A673 (cell line): ENCODE measurements at regions not wholly inside any gene's neighbourhood (a gene's known extent, or its start where the extent isn't known, plus 50 kb on each side); places are given as distances from the start of the nearest gene placed in this dataset.

Experiments used
- BruUV-seq: library from RNA; stranded (reverse); fragments of 400-500 nt; replicated peaks from 2 replicates; lab custom pipeline; 2021; lab: Mats Ljungman, UMichigan
- CTCF ChIA-PET: fragments of 300-600 bp; sonication (Branson Sonifier 250); formaldehyde crosslinking; loops from one replicate; lab custom pipeline; 2022; ENCODE audit warnings: antibody characterized with exemption; lab: Charles Lee
- POLR2A ChIA-PET: fragments of 300-600 bp; sonication (Branson Sonifier 250); formaldehyde crosslinking; loops from one replicate; lab custom pipeline; 2022; ENCODE audit warnings: antibody characterized with exemption; ENCODE audit not compliant: low non-redundant PET; lab: Charles Lee
- DNase-seq: peaks from one replicate; pipeline ENCODE4 v3.0.0-alpha.2; 2015; ENCODE audit warnings: low spot score
- H3K27ac ChIP-seq: fragments of 200-600 bp; sonication (generic); 2 replicates; pipeline ENCODE4 v1.5.1; 2016; ENCODE audit warnings: mixed run types, low read depth, mild to moderate bottlenecking, mixed read lengths, antibody characterized with exemption, low read length; ENCODE audit not compliant: poor library complexity, severe bottlenecking
- H3K27me3 ChIP-seq: fragments of 200-600 bp; sonication (generic); replicated peaks from 2 replicates; pipeline ENCODE4 v1.6.1; 2017; ENCODE audit warnings: mixed run types, low read depth, mild to moderate bottlenecking, mixed read lengths, antibody characterized with exemption, low read length; ENCODE audit not compliant: insufficient read depth, poor library complexity
- H3K36me3 ChIP-seq: fragments of 200-600 bp; sonication (generic); 2 replicates; pipeline ENCODE4 v1.6.1; 2016; ENCODE audit warnings: mixed run types, mild to moderate bottlenecking, mixed read lengths, antibody characterized with exemption, low read length; ENCODE audit not compliant: insufficient read depth, poor library complexity, severe bottlenecking
- H3K4me1 ChIP-seq: fragments of 200-600 bp; sonication (generic); 2 replicates; pipeline ENCODE4 v1.6.1; 2017; ENCODE audit warnings: mixed run types, mild to moderate bottlenecking, mixed read lengths, antibody characterized with exemption, low read length; ENCODE audit not compliant: insufficient read depth, poor library complexity, severe bottlenecking
- H3K4me3 ChIP-seq: fragments of 200-600 bp; sonication (generic); 2 replicates; pipeline ENCODE4 v1.5.1; 2016; ENCODE audit warnings: low read depth, mixed run types, mild to moderate bottlenecking, mixed read lengths, low read length; ENCODE audit not compliant: poor library complexity, severe bottlenecking
- H3K9me3 ChIP-seq: fragments of 200-600 bp; sonication (generic); 2 replicates; pipeline ENCODE4 v1.6.1; 2016; ENCODE audit warnings: mixed run types, low read depth, mild to moderate bottlenecking, mixed read lengths, antibody characterized with exemption, low read length; ENCODE audit not compliant: poor library complexity, severe bottlenecking
- CTCF ChIP-seq: fragments of 300-800, 200-600 bp; sonication (generic); conservative IDR thresholded peaks from 2 replicates; pipeline ENCODE4 v1.5.1; 2017; ENCODE audit warnings: low read depth, mild to moderate bottlenecking, antibody characterized with exemption, low read length, moderate library complexity, mixed read lengths
- EZH2 ChIP-seq: fragments of 200-600 bp; sonication (generic); IDR thresholded peaks from 2 replicates; pipeline ENCODE4 v1.6.1; 2017; ENCODE audit warnings: borderline replicate concordance, low read depth, mild to moderate bottlenecking, mixed read lengths, antibody characterized with exemption, low read length; ENCODE audit not compliant: poor library complexity, severe bottlenecking
- intact Hi-C: fragments of 100-400 bp; cut with micrococcal nuclease; formaldehyde crosslinking; loops from one replicate; pipeline ENCODE4 v1.10.0; 2022; ENCODE audit not compliant: unreplicated experiment

DNA sequence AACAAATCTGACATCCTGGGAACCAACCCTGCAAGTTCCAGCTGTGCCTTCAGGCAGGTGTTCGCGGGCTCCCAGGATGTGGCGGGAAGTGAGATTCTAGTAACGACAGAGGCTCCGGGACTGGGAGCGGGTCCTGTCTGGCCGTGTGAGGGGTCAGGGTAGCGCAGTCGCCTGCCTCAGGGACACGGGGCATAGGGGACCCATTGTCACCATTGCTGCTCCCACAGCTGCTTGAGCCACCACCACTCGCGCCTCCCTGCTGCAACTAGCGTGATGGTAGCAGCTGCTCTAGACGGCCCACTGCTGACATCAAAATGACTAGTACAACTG lies 468.5 kb downstream of the CDH9 start:
- intact Hi-C loops: no loop called here
- H3K36me3 ChIP-seq: no peaks in the 10 kb centered on the region
- no TSS peak for BruUV-seq
- ChIA-PET POLR2A (no interaction called here), CTCF (no interaction called here)
- no peak for DNase-seq
- H3K9me3 ChIP-seq: peaks cover 3% of the 10 kb centered on the region
- H3K4me1 ChIP-seq: no peaks in the 10 kb centered on the region
- H3K27me3 ChIP-seq: no peaks in the 10 kb centered on the region
- H3K4me3 ChIP-seq: no peak overlapping the region
- no peak overlapping the region for H3K27ac ChIP-seq
- TF ChIP-seq CTCF (no peak), EZH2 (no peak)

DNA sequence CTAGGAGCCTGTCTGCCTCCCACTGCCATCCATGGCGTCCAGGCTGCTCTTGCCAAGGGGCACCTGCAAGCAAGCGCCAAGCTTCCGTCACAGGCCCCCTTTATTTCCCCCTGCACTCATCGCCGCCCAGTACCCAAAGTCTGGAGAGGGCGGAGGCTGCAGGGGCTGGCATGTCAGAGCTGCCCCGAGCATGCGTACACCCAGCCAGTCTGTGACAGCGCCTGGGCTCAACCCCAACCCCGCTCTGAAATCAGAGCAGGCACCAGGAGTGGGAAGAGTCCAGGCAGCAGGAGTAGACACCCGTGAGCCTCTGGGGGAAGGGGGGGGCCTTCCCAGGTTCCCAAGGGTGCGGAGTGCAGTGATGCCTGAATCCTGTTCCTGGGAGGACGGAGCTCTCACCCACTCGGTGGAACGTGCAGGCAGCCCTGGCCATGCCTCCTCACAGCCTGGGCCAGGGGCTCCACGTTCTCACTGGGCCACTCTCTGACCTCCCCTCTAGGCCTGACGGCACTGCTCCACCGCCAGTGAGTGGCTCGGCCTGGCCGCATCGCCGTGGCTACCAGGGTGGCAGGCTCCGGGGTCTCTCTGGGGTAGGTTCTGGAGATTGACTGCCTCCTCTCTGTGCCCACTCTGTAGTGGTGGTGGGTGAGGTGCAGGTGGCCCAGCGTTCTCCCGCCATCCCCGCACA lies 469.0 kb downstream of the CDH9 start:
- ChIA-PET CTCF (no interaction called here), POLR2A (no interaction called here)
- Histone ChIP-seq H3K4me3 (no peak overlapping the region), H3K9me3 (peaks cover 3% of the 10 kb centered on the region), H3K4me1 (no peaks in the 10 kb centered on the region), H3K27ac (no peak overlapping the region), H3K27me3 (no peaks in the 10 kb centered on the region), H3K36me3 (no peaks in the 10 kb centered on the region)
- no peak for TF ChIP-seq EZH2
- DNase-seq: no peak
- intact Hi-C loops: no loop called here
- no TSS peak for BruUV-seq

- ChIA-PET CTCF (no interaction called here), POLR2A (no interaction called here)
- H3K9me3 ChIP-seq: peaks cover 3% of the 10 kb centered on the region
- H3K27ac ChIP-seq: no peak overlapping the region
- no peak for DNase-seq
- TF ChIP-seq CTCF: no peak
- no peak for TF ChIP-seq EZH2
- intact Hi-C loops: no loop called here
- no peaks in the 10 kb centered on the region for H3K36me3 ChIP-seq
- no peaks in the 10 kb centered on the region for H3K4me1 ChIP-seq
- BruUV-seq: no TSS peak
- no peaks in the 10 kb centered on the region for H3K27me3 ChIP-seq
- H3K4me3 ChIP-seq: no peak overlapping the region
These were observed 470.1 kb downstream of the CDH9 start for GRCh38 chr5:26568316-26568715.

DNA sequence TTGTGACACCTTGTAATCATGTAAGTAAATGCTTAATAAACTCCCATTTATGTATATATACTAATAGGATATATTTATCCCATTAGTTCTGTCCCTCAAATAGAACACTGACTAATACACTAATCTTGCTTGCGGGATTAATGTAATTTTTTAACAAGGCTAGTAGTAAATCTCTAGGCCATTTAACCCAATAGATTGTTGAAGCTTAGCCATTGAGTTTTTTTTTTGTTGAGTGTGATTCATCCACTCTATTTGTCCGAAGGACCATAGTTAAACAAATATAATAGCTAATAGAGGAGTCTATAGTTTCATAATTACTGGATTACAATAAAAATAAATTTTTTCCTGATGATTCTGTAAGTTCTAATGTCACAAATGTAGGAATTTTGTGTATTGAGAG lies 474.4 kb downstream of the CDH9 start:
- no peaks in the 10 kb centered on the region for H3K4me1 ChIP-seq
- no peak for TF ChIP-seq EZH2
- TF ChIP-seq CTCF: no peak
- BruUV-seq: no TSS peak
- H3K36me3 ChIP-seq: no peaks in the 10 kb centered on the region
- no peaks in the 10 kb centered on the region for H3K27me3 ChIP-seq
- no peak overlapping the region for H3K4me3 ChIP-seq
- intact Hi-C loops: no loop called here
- POLR2A ChIA-PET: no interaction called here
- CTCF ChIA-PET: no interaction called here
- H3K27ac ChIP-seq: no peak overlapping the region
- no peak for DNase-seq
- peaks cover 3% of the 10 kb centered on the region for H3K9me3 ChIP-seq
